ENCODE measurements at regions not wholly inside any gene's neighbourhood (a gene's known extent, or its start where the extent isn't known, plus 50 kb on each side); places are given as distances from the start of the nearest gene placed in this dataset.

DNA sequence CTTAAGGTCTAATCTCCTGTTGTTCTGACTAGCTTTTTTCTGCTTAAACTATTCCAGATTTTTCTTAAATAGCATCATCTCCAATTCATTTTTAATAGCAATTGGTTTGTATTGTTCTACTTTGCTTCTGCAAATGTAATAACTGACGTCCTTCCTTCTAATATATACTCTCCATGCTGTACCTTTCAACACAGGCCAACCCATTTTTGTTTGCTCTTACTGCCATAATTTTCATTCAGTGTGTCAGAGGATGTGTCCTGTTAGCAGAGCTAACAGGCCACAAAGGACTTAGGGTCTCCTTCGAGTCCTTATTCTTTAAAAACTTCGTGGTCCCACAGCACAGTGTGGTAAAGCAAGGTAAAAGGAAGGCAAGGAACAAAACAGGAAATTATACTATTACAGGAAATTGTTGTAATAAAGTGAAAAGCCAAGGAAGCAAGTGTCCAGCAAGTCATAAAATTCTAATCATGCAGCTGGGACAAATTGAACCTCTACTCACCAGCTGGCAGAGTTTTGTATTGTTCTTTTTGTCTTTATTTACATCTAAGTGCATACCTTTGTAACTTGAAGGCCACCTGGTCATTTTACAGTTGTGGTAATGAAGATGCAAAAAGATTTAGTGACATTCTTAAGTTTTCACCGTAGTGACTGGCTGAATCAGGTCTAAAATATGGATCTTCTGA is 64.9 kb upstream of the ZBTB20 start:
- TF ChIP-seq GATA2 (IDR thresholded peaks at IDR 0.05; ENCODE audit: low read depth, low read length), result no peak
- no peak for TF ChIP-seq GATA3 (IDR thresholded peaks at IDR 0.05; ENCODE audit: low read depth, low read length)

Data from SH-SY5Y (cell line).